Left renal cortex interstitium (tissue), 4 donors: ENCODE measurements at regions not wholly inside any gene's neighbourhood (a gene's known extent, or its start where the extent isn't known, plus 50 kb on each side); places are given as distances from the start of the nearest gene placed in this dataset.

Source experiments
- DNase-seq, 4 donors: peaks; one replicate each; pipeline ENCODE4 v3.0.0-alpha.2; 2013; ENCODE audit warnings: low read depth in 4 of 4, low spot score in 2 of 4, missing footprints in 1 of 4

DNA sequence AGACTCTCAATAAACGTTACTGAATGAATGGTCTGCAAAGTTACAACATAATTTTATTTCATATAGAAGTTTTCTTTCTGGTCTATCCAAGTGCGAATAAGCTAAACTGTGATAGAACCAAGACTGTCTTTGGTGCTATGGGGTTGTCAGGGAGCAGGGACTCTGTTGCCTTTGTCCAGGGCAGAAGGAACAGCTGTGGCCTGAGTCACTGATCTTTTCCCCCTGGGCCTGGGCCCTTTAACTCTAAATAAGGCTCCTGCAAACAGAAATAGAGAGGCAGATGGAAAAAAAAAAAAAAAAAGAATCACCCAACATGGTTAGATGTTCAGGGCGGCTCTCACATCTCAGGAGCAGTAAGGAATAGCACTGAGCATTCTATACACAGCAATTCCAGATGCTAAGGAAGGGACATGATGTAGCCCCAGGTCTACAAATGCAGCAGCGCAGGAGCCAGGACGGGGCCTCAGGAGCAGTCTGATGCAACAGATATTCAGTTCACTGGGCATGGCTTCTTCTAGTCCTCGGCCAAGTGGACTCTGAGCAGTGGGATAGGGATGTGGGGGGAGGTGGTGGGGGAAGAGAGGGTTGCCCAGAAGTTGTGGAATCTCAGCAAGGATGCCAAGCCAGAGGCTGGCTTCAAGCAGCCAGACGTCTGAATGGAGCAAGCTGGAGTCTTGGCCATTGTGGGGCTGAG is 247.1 kb upstream of the SIX2 start:
- no peak for DNase-seq

DNA sequence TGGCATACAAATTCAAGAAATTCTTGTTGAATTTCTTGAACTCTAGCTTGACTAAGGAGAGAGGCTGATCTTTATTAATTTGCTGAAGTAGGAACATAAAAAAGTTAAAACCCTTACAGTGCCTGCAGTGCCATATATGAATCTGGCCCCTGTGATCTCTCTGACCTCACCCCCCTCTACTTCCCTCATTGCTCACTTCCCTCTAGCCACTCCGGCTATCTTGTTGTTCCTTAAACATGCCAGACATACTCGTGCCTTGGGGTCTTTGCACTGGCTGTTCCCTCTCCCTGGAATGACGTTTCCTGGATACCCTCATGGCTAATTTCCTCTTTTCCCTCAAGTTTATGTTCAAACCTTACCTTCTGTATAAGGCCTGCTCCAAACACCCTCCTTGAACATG is 246.3 kb upstream of the SIX2 start:
- no peak for DNase-seq

DNA sequence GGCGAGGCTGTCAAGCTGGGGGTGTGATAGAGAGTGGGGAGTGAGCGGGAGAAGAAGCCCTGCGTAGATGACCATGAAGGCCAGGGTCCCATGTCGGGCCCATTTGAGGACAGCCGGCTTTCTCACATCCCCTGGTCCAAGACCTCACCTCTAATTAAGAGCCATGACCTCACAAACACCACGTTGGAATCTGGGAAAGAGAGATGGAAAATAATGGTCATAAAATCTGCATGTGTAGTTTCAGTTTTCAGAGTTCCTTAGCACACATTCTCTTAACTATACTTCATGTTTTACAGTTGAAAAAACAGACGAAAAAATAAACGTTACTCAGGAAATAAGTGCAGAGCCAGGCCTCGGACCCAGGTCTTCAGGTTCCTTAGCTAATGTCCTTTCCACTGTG is 244.8 kb upstream of the SIX2 start:
- no peak for DNase-seq

DNA sequence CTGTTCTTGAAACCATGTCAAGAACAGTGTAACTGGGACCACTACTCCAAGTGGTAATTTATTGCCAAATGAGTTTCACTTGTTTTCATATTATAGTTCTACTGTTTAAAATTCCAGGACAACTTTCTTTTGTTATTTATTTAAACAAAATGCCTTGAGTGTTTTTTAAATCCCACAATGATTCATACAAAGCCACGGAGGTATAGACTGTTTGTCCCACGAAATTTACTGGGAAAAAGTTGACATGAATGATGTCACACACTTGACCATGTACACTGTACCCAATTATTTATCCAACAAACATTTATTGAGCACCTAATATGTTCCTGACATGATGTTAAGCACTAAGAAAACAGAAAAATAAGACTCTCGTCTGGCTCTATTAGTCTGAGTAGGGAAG is 243.9 kb upstream of the SIX2 start:
- DNase-seq = no peak

DNA sequence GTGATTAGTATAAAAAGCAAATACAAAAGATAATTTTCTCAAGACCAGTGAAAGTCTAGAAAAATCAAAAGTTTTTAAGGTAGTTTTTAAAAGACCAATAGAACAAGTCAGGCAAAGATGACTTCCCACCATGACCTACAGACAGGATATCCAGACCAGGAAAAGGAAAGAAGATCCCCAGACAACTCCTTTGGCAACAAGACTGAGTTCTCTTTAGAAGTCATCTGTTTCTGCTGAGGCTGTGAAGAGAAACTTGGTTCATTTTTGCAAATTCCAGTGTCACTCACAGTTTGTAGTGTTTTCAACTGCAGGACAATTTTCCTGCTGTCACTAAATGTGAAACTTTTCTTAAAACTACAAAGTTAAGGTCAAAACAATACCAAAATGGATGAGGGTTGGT is 240.9 kb upstream of the SIX2 start:
- no peak for DNase-seq

GRCh38 chr2:45248214-45248613 is 239.0 kb upstream of the SIX2 start:
- DNase-seq = no peak

DNA sequence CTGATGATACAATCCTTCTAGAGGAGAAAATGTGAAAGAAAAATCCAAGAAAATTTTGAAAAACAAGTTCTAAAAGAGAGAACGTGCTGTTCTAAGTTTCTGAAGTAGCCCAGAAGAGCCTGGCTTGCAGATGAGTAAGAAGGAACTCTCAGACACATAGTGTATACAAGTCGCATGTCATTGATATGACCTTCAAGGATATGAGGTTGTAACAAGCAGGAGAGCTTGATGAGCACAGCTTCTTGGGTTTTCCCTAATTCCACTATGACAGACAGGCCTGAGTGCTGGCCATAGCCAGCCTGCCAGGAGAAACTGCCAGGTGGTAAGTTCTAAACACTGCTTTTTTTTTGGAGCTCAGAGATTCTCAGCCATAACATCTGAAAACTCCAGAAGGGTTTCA is 235.7 kb upstream of the SIX2 start:
- no peak for DNase-seq

- peak in 2 of 4 donors; percentile 16 to 24 for DNase-seq
Measured at GRCh38 chr2:45242161-45242741, 233.0 kb upstream of the SIX2 start.

- no peak for DNase-seq
Measured at GRCh38 chr2:45241061-45241561, 231.9 kb upstream of the SIX2 start.

DNA sequence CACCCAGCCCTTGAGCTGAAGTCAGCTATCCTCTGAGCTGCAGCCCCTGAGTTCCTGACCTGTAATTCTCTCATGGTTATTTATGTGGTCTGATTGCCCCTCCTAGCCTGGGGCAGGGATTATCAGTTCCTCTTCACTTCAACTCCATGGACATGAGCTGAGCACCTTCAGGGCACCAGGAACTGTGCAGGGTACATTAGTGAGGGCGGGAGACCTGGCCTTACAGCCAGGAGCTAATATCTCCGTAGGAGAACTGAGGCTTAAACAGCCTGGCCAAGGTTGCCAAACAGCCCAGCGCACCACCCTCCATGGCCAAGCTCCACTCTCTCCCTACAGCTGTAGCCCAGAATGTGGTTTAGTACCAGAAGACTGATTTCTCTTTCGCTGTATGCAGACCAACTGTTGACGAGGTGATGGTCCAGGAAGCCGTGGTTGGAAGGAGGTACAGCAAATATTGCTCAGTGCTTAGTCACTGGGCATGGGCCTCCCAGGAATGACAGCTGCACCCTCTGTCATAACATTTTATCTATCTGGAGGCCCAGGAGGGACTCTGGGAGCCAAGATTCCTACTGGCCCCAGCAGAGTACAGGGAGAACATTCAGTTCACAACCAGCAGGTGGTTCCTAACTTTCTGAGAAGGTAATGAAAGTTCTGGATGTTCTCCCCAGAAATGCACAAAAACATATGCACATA is 228.7 kb upstream of the SIX2 start:
- DNase-seq = no peak

DNA sequence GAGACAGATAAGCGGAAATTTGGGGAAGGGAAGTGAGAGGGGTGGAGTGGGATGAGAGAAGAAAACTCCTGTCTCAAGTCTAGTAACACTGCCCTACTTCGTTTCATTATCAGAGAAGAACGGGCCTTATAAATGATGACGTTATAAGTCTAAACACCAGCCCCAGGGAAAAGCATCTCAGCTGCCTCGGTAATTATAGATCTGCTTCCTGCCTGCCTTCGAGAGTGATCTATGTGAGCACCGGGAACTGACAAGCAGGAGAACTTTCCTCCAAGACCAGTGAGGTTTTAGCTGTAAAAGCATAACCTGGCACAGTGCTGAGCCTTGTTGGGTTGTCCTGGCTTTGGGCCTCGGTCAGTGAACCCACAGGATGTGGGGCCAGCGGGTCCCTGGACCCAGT is 227.9 kb upstream of the SIX2 start:
- no peak for DNase-seq

- DNase-seq = no peak
Measured at GRCh38 chr2:45236268-45236667, 227.0 kb upstream of the SIX2 start.

DNA sequence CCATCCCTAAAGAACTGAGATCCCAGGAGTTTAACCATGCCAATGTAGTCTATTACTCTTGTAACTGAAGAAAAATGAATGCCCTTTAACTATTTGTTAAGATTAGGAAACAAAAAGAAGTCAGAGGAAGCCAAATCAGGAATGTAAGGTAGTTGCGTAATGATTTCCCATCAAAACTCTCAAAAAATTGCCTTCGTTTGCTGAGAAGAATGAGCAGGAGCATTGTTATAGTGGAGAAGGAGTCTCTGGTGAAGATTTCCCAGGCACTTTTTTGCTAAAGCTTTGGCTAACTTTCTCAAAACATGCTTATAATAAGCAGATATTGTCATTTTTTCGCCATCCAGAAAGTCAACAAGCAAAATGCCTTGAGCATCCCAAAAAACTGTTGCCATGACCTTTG is 224.0 kb upstream of the SIX2 start:
- no peak for DNase-seq

- no peak for DNase-seq
Measured at GRCh38 chr2:45232818-45233217, 223.6 kb upstream of the SIX2 start.

DNA sequence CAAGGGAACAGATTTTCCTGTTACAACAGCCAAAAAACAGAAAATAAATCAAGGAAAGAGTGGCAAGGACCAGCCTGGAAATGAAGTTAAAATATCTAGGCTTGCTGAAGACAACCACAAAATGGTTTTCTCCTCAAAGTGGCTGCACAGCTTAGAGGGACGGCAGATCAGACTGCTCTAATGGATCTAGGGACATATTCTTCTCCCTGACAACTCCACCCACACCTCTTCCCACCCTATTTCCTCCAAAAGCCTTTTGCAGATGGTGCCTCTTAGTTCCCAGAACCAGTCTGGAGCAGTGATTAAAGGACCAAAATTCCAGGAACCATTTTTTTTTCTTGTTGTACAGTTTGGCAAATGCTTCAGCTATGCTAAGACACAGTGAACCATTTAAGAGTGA is 220.2 kb upstream of the SIX2 start:
- DNase-seq = no peak

DNA sequence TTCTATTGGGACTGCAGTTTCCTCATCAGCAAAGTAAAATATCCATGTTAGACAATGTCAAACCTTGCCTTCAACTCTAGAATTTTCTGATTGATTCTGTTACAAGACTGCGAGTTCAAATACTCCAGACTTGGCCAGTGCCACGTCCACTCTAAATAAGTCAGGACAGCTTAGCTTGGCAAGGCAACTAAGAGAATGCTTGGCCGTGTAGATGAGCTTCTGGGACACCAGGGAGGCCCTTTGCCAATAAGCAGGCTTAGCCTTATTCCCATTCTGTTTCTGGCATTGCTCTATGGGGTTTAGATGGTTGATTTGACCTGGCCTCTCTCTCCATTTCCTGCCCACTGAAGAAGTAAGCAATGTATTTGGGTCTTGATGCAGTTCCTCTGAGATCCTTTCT is 218.1 kb upstream of the SIX2 start:
- no peak for DNase-seq

- no peak for DNase-seq
Measured at GRCh38 chr2:45224993-45225380, 215.7 kb upstream of the SIX2 start.

- no peak for DNase-seq
Measured at GRCh38 chr2:45224321-45224992, 215.2 kb upstream of the SIX2 start.

- no peak for DNase-seq
Measured at GRCh38 chr2:45223531-45223930, 214.3 kb upstream of the SIX2 start.

DNA sequence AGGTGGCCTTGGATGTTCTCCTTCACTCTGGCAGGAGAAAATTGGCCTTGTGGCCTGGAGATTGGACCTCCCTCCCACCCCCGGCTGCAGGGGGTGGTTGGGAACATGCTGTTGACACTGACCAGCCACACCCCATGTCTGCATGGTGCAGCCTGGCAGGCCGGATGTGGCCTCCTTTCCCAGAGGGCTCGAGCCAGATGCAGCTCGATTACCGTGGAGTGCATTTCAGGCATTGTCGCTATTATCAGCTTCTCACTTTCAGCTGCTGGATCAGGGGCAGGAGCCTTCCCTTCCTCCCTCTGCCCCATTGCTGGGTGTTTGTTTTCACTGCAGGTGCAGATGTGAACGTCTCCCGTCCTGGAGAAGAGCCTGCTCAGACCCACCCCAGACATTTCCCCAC is 211.0 kb upstream of the SIX2 start:
- peak in 1 of 4 donors; percentile 12 for DNase-seq

DNA sequence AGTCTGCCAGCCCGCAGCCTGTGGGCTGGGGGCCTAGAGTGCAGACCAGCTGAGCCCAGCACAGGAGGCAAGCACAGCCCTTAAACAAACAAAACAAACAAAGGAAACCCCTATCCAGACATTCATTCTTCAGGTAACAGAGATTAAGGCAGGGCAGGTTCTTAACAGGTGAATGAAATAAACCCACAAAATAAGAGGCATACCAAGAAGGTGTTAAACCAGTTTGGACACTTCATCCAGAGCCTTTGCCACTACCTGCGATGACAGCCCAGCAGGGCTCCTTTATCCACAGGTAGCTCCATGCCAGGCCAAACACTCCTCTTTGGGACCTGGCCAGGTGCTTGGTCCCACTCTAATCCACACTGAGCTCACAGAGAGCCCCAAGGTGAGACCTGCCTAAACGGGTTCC is 209.7 kb upstream of the SIX2 start:
- DNase-seq = no peak

- DNase-seq = no peak
Measured at GRCh38 chr2:45218297-45218696, 209.0 kb upstream of the SIX2 start.
